OCI-LY1 (cell line): ENCODE measurements at regions not wholly inside any gene's neighbourhood (a gene's known extent, or its start where the extent isn't known, plus 50 kb on each side); places are given as distances from the start of the nearest gene placed in this dataset.

Experiments used
- H2AFZ ChIP-seq: fragments of 200-600 bp; sonication (generic), shearing (Covaris generic); 2 replicates; pipeline ENCODE4 v1.6.0; 2014; ENCODE audit warnings: antibody characterized with exemption, mild to moderate bottlenecking, low read length
- H3F3A ChIP-seq: fragments of 200-600 bp; sonication (generic), shearing (Covaris generic); 2 replicates; pipeline ENCODE4 v1.6.0; 2014; ENCODE audit warnings: mild to moderate bottlenecking, antibody characterized with exemption, low read length, moderate library complexity; ENCODE audit not compliant: insufficient read depth
- H3K27ac ChIP-seq: fragments of 200-600 bp; sonication (generic); 2 replicates; pipeline ENCODE4 v1.5.1; 2014; ENCODE audit warnings: low read length, mixed run types, mild to moderate bottlenecking, low read depth; ENCODE audit not compliant: poor library complexity, severe bottlenecking
- H3K27me3 ChIP-seq: fragments of 200-600 bp; sonication (generic); 2 replicates; pipeline ENCODE4 v1.6.0; 2014; ENCODE audit warnings: antibody characterized with exemption, mild to moderate bottlenecking, low read length, moderate library complexity; ENCODE audit not compliant: insufficient read depth
- H3K36me3 ChIP-seq: fragments of 200-600 bp; sonication (generic); 2 replicates; pipeline ENCODE4 v1.6.1; 2014; ENCODE audit warnings: mild to moderate bottlenecking, antibody characterized with exemption, low read length, moderate library complexity, mixed read lengths; ENCODE audit not compliant: insufficient read depth
- H3K4me1 ChIP-seq: fragments of 200-600 bp; sonication (generic); 2 replicates; pipeline ENCODE4 v1.5.1; 2014; ENCODE audit warnings: mild to moderate bottlenecking, low read length, moderate library complexity; ENCODE audit not compliant: insufficient read depth, severe bottlenecking
- H3K4me2 ChIP-seq: fragments of 200-600 bp; sonication (generic), shearing (Covaris generic); 2 replicates; pipeline ENCODE4 v1.6.1; 2014; ENCODE audit warnings: low read length
- H3K4me3 ChIP-seq: fragments of 200-600 bp; sonication (generic); 2 replicates; pipeline ENCODE4 v1.5.1; 2014; ENCODE audit warnings: low read length, low read depth, mild to moderate bottlenecking, mixed read lengths; ENCODE audit not compliant: poor library complexity, severe bottlenecking
- H3K79me2 ChIP-seq: fragments of 200-600 bp; shearing (Covaris generic); 2 replicates; pipeline ENCODE4 v1.6.1; 2016; ENCODE audit warnings: mixed run types, low read length, mixed read lengths; ENCODE audit not compliant: insufficient read depth
- H3K9ac ChIP-seq: fragments of 200-600 bp; sonication (generic), shearing (Covaris generic); 2 replicates; pipeline ENCODE4 v1.6.1; 2014; ENCODE audit warnings: mild to moderate bottlenecking, low read length, mixed read lengths
- H3K9me2 ChIP-seq: fragments of 200-600 bp; sonication (generic), shearing (Covaris generic); 2 replicates; pipeline ENCODE4 v1.6.1; 2014; ENCODE audit warnings: low read depth, mild to moderate bottlenecking, low read length, mixed read lengths
- H3K9me3 ChIP-seq: fragments of 200-600 bp; shearing (Covaris generic); 2 replicates; pipeline ENCODE4 v1.6.1; 2014; ENCODE audit warnings: low read length, mixed read lengths
- H4K20me1 ChIP-seq: fragments of 200-600 bp; sonication (generic), shearing (Covaris generic); 2 replicates; pipeline ENCODE4 v1.6.0; 2016; ENCODE audit warnings: mild to moderate bottlenecking, low read length; ENCODE audit not compliant: insufficient read depth
- EZH2 ChIP-seq: fragments of 200-600 bp; sonication (generic), shearing (Covaris generic); IDR thresholded peaks from 2 replicates; pipeline ENCODE4 v1.8.0; 2017; ENCODE audit warnings: borderline replicate concordance, mixed run types, mild to moderate bottlenecking, antibody characterized with exemption, low read length, moderate library complexity, mixed read lengths
- TF ChIP-seq, protein P1 (sequence below): fragments of 200-600 bp; sonication (generic), shearing (Covaris generic); IDR thresholded peaks from 2 replicates; pipeline ENCODE4 v1.5.1; 2017; ENCODE audit warnings: mild to moderate bottlenecking, antibody characterized with exemption, low read length, moderate library complexity, mixed read lengths

DNA sequence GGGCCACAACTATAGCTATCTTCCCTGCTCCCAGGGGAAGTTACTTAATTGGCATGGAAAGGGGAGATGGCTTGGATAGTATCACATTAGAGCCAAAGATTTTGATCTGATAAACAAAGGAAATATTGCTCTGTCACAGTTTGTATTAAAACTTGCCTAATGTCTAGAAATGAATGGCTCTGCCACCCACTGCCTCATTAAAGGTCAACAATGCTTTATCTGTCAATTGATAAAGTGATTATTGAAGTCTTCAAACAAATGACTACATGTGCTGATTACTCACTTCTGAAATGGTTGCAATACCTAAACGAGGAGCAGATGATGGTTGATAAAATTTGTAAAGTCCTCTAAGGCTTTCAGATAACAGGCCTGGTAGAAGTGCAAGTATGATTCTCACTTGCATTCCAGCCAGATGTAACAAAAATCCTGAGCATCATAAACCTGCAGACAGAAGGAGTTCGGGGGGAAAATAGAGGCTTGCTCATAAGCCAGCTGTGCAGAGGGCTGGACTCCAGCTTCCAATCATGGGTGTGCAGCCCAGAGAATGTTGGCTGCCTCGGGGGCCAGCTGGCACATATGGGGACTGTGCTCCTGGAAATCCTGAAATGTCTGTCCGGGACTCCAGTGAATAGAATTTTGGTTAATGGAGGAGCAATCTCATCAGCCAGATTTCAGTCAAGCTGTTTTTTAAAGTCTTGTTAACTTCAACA, 200.5 kb upstream of the SLC27A6 start:
- Histone ChIP-seq H3K4me3 (no peak overlapping the region), H3K9me2 (no peaks in the 10 kb centered on the region), H4K20me1 (no peaks in the 10 kb centered on the region), H3K27ac (no peak overlapping the region), H3F3A (no peaks in the 10 kb centered on the region), H3K4me1 (no peaks in the 10 kb centered on the region), H3K36me3 (no peaks in the 10 kb centered on the region), H3K9me3 (no peaks in the 10 kb centered on the region), H3K4me2 (no peak overlapping the region), H2AFZ (no peak overlapping the region), H3K79me2 (no peaks in the 10 kb centered on the region), H3K9ac (no peak overlapping the region), H3K27me3 (no peaks in the 10 kb centered on the region)
- no peak for TF ChIP-seq EZH2
- TF ChIP-seq, protein P1, sequence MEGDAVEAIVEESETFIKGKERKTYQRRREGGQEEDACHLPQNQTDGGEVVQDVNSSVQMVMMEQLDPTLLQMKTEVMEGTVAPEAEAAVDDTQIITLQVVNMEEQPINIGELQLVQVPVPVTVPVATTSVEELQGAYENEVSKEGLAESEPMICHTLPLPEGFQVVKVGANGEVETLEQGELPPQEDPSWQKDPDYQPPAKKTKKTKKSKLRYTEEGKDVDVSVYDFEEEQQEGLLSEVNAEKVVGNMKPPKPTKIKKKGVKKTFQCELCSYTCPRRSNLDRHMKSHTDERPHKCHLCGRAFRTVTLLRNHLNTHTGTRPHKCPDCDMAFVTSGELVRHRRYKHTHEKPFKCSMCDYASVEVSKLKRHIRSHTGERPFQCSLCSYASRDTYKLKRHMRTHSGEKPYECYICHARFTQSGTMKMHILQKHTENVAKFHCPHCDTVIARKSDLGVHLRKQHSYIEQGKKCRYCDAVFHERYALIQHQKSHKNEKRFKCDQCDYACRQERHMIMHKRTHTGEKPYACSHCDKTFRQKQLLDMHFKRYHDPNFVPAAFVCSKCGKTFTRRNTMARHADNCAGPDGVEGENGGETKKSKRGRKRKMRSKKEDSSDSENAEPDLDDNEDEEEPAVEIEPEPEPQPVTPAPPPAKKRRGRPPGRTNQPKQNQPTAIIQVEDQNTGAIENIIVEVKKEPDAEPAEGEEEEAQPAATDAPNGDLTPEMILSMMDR = no peak

DNA sequence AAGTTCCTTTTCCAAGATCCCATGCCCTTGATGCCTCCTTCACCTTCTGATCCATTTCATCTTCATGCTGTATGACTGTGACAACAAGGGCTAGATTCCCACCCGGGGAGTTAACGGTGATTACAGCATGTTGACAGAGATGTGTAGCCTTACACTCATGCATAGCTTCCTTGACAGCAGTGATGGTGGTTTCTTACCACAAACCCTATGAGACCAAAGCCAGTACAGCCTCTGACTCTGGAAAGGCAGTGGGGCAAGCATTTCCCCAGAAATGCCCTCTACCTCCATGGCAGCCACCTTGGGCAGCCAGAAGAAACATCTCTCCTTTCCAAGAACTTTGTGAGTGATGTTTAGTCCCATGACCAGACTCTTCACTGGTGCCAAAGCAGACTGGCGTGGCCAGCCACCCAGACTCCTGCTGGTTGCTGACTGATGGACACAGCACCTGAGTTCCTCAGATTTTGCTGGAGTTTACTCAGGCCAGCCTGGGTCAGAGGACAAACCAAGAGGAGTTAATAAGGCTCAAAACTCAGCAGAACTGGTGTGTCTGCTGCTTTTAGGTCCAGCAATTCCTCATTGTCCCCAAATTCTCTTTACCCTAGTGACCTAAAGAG, 199.7 kb upstream of the SLC27A6 start:
- H3K36me3 ChIP-seq = no peaks in the 10 kb centered on the region
- H3K4me2 ChIP-seq = no peak overlapping the region
- no peaks in the 10 kb centered on the region for H3K79me2 ChIP-seq
- no peaks in the 10 kb centered on the region for H3K9me2 ChIP-seq
- no peak overlapping the region for H2AFZ ChIP-seq
- H3K9ac ChIP-seq = no peak overlapping the region
- no peaks in the 10 kb centered on the region for H3K9me3 ChIP-seq
- H3K27ac ChIP-seq = no peak overlapping the region
- H3K27me3 ChIP-seq = no peaks in the 10 kb centered on the region
- H3K4me1 ChIP-seq = no peaks in the 10 kb centered on the region
- no peak for TF ChIP-seq EZH2
- TF ChIP-seq, protein P1 = no peak
- H3K4me3 ChIP-seq = no peak overlapping the region
- no peaks in the 10 kb centered on the region for H3F3A ChIP-seq
- H4K20me1 ChIP-seq = no peaks in the 10 kb centered on the region

DNA sequence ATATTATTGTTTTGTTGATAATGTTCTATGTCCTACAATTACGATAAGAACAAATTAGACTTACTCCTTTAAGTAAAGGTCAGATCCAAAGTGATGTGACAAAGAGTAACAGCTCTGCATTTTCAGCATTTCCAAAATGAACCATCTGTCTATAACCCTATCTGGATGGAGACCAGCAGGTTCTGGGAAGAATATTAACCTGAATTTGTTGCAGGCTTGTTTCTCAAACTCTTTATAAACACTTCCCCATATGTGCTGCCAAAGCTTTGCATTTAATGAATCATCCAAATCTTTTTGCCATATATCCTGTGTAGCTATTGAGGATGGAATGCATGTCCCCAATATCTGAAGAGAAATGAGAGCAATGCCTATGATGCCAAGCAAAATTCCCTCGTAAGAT, 198.9 kb upstream of the SLC27A6 start:
- no peaks in the 10 kb centered on the region for H4K20me1 ChIP-seq
- H2AFZ ChIP-seq = no peak overlapping the region
- H3K27ac ChIP-seq = no peak overlapping the region
- H3K9me3 ChIP-seq = no peaks in the 10 kb centered on the region
- H3F3A ChIP-seq = no peaks in the 10 kb centered on the region
- no peaks in the 10 kb centered on the region for H3K79me2 ChIP-seq
- no peaks in the 10 kb centered on the region for H3K36me3 ChIP-seq
- H3K27me3 ChIP-seq = no peaks in the 10 kb centered on the region
- TF ChIP-seq, protein P1 = no peak
- no peak for TF ChIP-seq EZH2
- H3K4me1 ChIP-seq = no peaks in the 10 kb centered on the region
- no peaks in the 10 kb centered on the region for H3K9me2 ChIP-seq
- H3K9ac ChIP-seq = no peak overlapping the region
- no peak overlapping the region for H3K4me2 ChIP-seq
- H3K4me3 ChIP-seq = no peak overlapping the region
